H9 (cell line): ENCODE measurements at regions not wholly inside any gene's neighbourhood (a gene's known extent, or its start where the extent isn't known, plus 50 kb on each side); places are given as distances from the start of the nearest gene placed in this dataset.

Source experiments
- DNase-seq: peaks from one replicate; pipeline ENCODE4 v3.0.0-alpha.2; 2017
- H2AFZ ChIP-seq: one replicate; pipeline ENCODE4 v1.6.1; 2013; ENCODE audit warnings: mild to moderate bottlenecking, low read length, control low read depth, moderate library complexity
- H2AK5ac ChIP-seq: 2 replicates; pipeline ENCODE4 v1.6.1; 2013; ENCODE audit warnings: low read length, control low read depth, mixed read lengths; ENCODE audit not compliant: insufficient read length
- H2BK120ac ChIP-seq: one replicate; pipeline ENCODE4 v1.6.1; 2013; ENCODE audit warnings: low read depth, mild to moderate bottlenecking, low read length, control low read depth, inconsistent platforms; ENCODE audit not compliant: poor library complexity, severe bottlenecking
- H2BK12ac ChIP-seq: 2 replicates; pipeline ENCODE4 v1.6.1; 2013; ENCODE audit warnings: low read length, control low read depth, mixed read lengths, low read depth; ENCODE audit not compliant: insufficient read length
- H2BK15ac ChIP-seq: 2 replicates; pipeline ENCODE4 v1.6.1; 2013; ENCODE audit warnings: low read depth, low read length, control low read depth
- H2BK20ac ChIP-seq: one replicate; pipeline ENCODE4 v1.6.1; 2013; ENCODE audit warnings: low read depth, mild to moderate bottlenecking, low read length, control low read depth, inconsistent platforms; ENCODE audit not compliant: poor library complexity, severe bottlenecking
- H2BK5ac ChIP-seq: 2 replicates; pipeline ENCODE4 v1.6.1; 2013; ENCODE audit warnings: low read length, control low read depth, mixed read lengths; ENCODE audit not compliant: insufficient read length
- H3K14ac ChIP-seq: 2 replicates; pipeline ENCODE4 v1.6.1; 2013; ENCODE audit warnings: low read length, control low read depth; ENCODE audit not compliant: insufficient read depth
- H3K18ac ChIP-seq: 2 replicates; pipeline ENCODE4 v1.6.1; 2013; ENCODE audit warnings: low read depth, mild to moderate bottlenecking, mixed read lengths, low read length, control low read depth; ENCODE audit not compliant: insufficient read length
- H3K23ac ChIP-seq: 2 replicates; pipeline ENCODE4 v1.6.1; 2013; ENCODE audit warnings: low read length, control low read depth, mixed read lengths, low read depth; ENCODE audit not compliant: insufficient read length
- H3K23me2 ChIP-seq: 2 replicates; pipeline ENCODE4 v1.6.1; 2013; ENCODE audit warnings: low read depth, mild to moderate bottlenecking, mixed read lengths, low read length, control low read depth; ENCODE audit not compliant: insufficient read length, poor library complexity, severe bottlenecking
- H3K27ac ChIP-seq: 2 replicates; pipeline ENCODE4 v1.5.1; 2013; ENCODE audit warnings: low read length, control low read depth, mixed read lengths, low read depth; ENCODE audit not compliant: insufficient read length
- H3K27me3 ChIP-seq: 2 replicates; pipeline ENCODE4 v1.6.1; 2013; ENCODE audit warnings: low read length, control low read depth, inconsistent platforms; ENCODE audit not compliant: insufficient read depth
- H3K4ac ChIP-seq: 2 replicates; pipeline ENCODE4 v1.6.1; 2013; ENCODE audit warnings: low read depth, mild to moderate bottlenecking, control low read depth, inconsistent platforms, low read length, moderate library complexity
- H3K4me1 ChIP-seq: 2 replicates; pipeline ENCODE4 v1.6.1; 2013; ENCODE audit warnings: low read length, control low read depth, inconsistent platforms; ENCODE audit not compliant: insufficient read depth
- H3K4me2 ChIP-seq: 2 replicates; pipeline ENCODE4 v1.6.1; 2013; ENCODE audit warnings: low read length, control low read depth, mixed read lengths; ENCODE audit not compliant: insufficient read length, insufficient read depth
- H3K56ac ChIP-seq: 2 replicates; pipeline ENCODE4 v1.6.1; 2013; ENCODE audit warnings: low read depth, mild to moderate bottlenecking, mixed read lengths, low read length, control low read depth; ENCODE audit not compliant: insufficient read length
- H3K79me1 ChIP-seq: 2 replicates; pipeline ENCODE4 v1.6.1; 2013; ENCODE audit warnings: low read depth, mild to moderate bottlenecking, moderate library complexity, low read length, control low read depth, inconsistent platforms; ENCODE audit not compliant: insufficient read depth, poor library complexity, severe bottlenecking
- H3K79me2 ChIP-seq: 2 replicates; pipeline ENCODE4 v1.6.1; 2013; ENCODE audit warnings: low read length, control low read depth, inconsistent platforms; ENCODE audit not compliant: insufficient read depth
- H3K9ac ChIP-seq: 2 replicates; pipeline ENCODE4 v1.6.1; 2013; ENCODE audit warnings: low read length, control low read depth, mixed read lengths; ENCODE audit not compliant: insufficient read length; ENCODE audit errors: extremely low read depth
- H3K9me3 ChIP-seq: one replicate; pipeline ENCODE4 v1.6.1; 2013; ENCODE audit warnings: low read depth, low read length, inconsistent platforms; ENCODE audit not compliant: control insufficient read depth
- H3T11ph ChIP-seq: one replicate; pipeline ENCODE4 v1.6.1; 2013; ENCODE audit warnings: mild to moderate bottlenecking, low read length, control low read depth, inconsistent platforms
- H4K20me1 ChIP-seq: one replicate; pipeline ENCODE4 v1.6.1; 2013; ENCODE audit not compliant: control insufficient read depth, insufficient read length, insufficient read depth
- H4K5ac ChIP-seq: 2 replicates; pipeline ENCODE4 v1.6.1; 2013; ENCODE audit warnings: low read depth, mild to moderate bottlenecking, mixed read lengths, low read length, control low read depth; ENCODE audit not compliant: insufficient read length
- H4K8ac ChIP-seq: replicated peaks from 2 replicates; pipeline ENCODE4 v1.6.1; 2013; ENCODE audit warnings: low read length, control low read depth, mixed read lengths, low read depth; ENCODE audit not compliant: insufficient read length
- H4K91ac ChIP-seq: 2 replicates; pipeline ENCODE4 v1.6.1; 2013; ENCODE audit warnings: low read depth, mild to moderate bottlenecking, moderate library complexity, mixed read lengths, low read length, control low read depth; ENCODE audit not compliant: insufficient read length
- H3K27ac Mint-ChIP-seq, 3 experiments: 2 replicates in 2 of 3; 3 replicates in 1 of 3; pipeline ENCODE4 v1.8.0; 2020 to 2021; ENCODE audit warnings: mixed read lengths in 3 of 3, mild to moderate bottlenecking in 1 of 3, moderate library complexity in 1 of 3
- H3K27me3 Mint-ChIP-seq: 2 replicates; pipeline ENCODE4 v1.8.0; 2021; ENCODE audit warnings: low read depth, mild to moderate bottlenecking, moderate library complexity, mixed read lengths
- H3K36me3 Mint-ChIP-seq, 3 experiments: 2 replicates in 2 of 3; 3 replicates in 1 of 3; pipeline ENCODE4 v1.8.0; 2020 to 2021; ENCODE audit warnings: low read depth in 3 of 3, mixed read lengths in 3 of 3; ENCODE audit not compliant: insufficient read depth in 1 of 3
- H3K4me1 Mint-ChIP-seq, 2 experiments: 2 replicates each; pipeline ENCODE4 v1.8.0; 2020; ENCODE audit warnings: mixed read lengths in 2 of 2
- H3K4me3 Mint-ChIP-seq, 2 experiments: 2 replicates in 1 of 2; 3 replicates in 1 of 2; pipeline ENCODE4 v1.8.0; 2020 to 2021; ENCODE audit warnings: mild to moderate bottlenecking in 2 of 2, mixed read lengths in 2 of 2, moderate library complexity in 1 of 2
- H3K9me3 Mint-ChIP-seq, 2 experiments: 2 replicates in 1 of 2; 3 replicates in 1 of 2; pipeline ENCODE4 v1.8.0; 2020; ENCODE audit warnings: mild to moderate bottlenecking in 2 of 2, mixed read lengths in 2 of 2, moderate library complexity in 1 of 2
- CTCF ChIP-seq: fragments of 200-600 bp; sonication (generic); conservative IDR thresholded peaks from 3 replicates; pipeline ENCODE4 v1.8.0; 2021; ENCODE audit warnings: antibody characterized with exemption, mild to moderate bottlenecking
- WGBS: extraction: QIAGEN DNeasy Blood & Tissue Kit; methylation state at CpG from one replicate; pipeline ENCODE4 v1.1.7; 2013; ENCODE audit warnings: missing lambda C conversion rate, low lambda C conversion rate, mixed read lengths; ENCODE audit not compliant: insufficient read length; ENCODE audit errors: extremely low coverage; 5-methylcytosine and 5-hydroxymethylcytosine counted together

DNA sequence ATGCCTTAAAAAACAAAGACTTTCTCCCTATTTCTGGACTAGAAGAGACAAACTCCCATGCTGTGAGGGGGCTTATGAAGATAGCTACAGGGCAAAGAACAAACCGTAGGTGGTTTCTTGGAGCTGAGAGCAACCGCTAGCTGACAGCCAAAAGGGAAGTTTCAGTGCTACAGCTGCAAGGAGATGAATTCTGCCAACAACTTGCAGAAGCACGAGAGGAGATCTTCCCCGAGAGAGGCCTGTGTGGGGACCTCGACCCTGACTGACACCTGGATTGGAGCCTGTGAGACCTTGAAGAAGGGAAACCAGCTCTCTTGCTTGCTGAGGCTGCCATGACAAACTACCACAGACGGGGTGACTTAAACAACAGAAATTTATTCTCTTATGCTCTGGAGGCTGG is 183.8 kb upstream of the VCX3A start:
- no peak overlapping the region for H2AFZ ChIP-seq
- no peak overlapping the region for H3K4me2 ChIP-seq
- H4K5ac ChIP-seq = no peak overlapping the region
- no peak overlapping the region for H2AK5ac ChIP-seq
- H3K4me1 Mint-ChIP-seq = peaks cover 0 to 11% of the 10 kb centered on the region in 2 experiments; a peak in 1 of 4 replicates
- no peak for TF ChIP-seq CTCF
- H4K8ac ChIP-seq = no peak overlapping the region
- no peaks in the 10 kb centered on the region for H3K23me2 ChIP-seq
- no peak overlapping the region for H2BK120ac ChIP-seq
- H2BK20ac ChIP-seq = no peak overlapping the region
- H3K27me3 ChIP-seq = no peaks in the 10 kb centered on the region
- H3K27me3 Mint-ChIP-seq = no peaks in the 10 kb centered on the region
- WGBS = no CpG with 5 or more reads among the region's 6 CpGs
- no peaks in the 10 kb centered on the region for H3K9me3 Mint-ChIP-seq
- H2BK5ac ChIP-seq = no peak overlapping the region
- H3K27ac Mint-ChIP-seq = no peak overlapping the region
- no peak overlapping the region for H3T11ph ChIP-seq
- H3K9me3 ChIP-seq = no peaks in the 10 kb centered on the region
- no peak overlapping the region for H4K91ac ChIP-seq
- H3K79me1 ChIP-seq = no peaks in the 10 kb centered on the region
- no peak overlapping the region for H2BK15ac ChIP-seq
- no peak overlapping the region for H3K56ac ChIP-seq
- no peaks in the 10 kb centered on the region for H4K20me1 ChIP-seq
- DNase-seq = no peak
- no peak overlapping the region for H3K9ac ChIP-seq
- H3K27ac ChIP-seq = no peak overlapping the region
- no peak overlapping the region for H3K4me3 Mint-ChIP-seq
- H3K36me3 Mint-ChIP-seq = peaks cover 0 to 5% (median 3%) of the 10 kb centered on the region in 3 experiments; a peak in 2 of 7 replicates
- H3K23ac ChIP-seq = no peak overlapping the region
- no peaks in the 10 kb centered on the region for H3K4me1 ChIP-seq
- no peak overlapping the region for H3K14ac ChIP-seq
- no peaks in the 10 kb centered on the region for H3K79me2 ChIP-seq
- H3K4ac ChIP-seq = no peak overlapping the region
- no peak overlapping the region for H3K18ac ChIP-seq
- H2BK12ac ChIP-seq = no peak overlapping the region
